Kidney (tissue), 13 donors: ENCODE measurements at regions not wholly inside any gene's neighbourhood (a gene's known extent, or its start where the extent isn't known, plus 50 kb on each side); places are given as distances from the start of the nearest gene placed in this dataset.

Source experiments
- DNase-seq, 5 donors: peaks; one replicate each; pipeline ENCODE4 v3.0.0-alpha.2; 2013 to 2020
- FAIRE-seq: peaks from 2 replicates; lab custom pipeline; 2012; peaks lifted over from hg19 to GRCh38; lab: Jason Lieb, UNC
- H3K27ac ChIP-seq, 2 donors: one replicate each; pipeline ENCODE4 v1.7.0; 2013; ENCODE audit warnings: low read depth in 2 of 2, low read length in 2 of 2, inconsistent platforms in 1 of 2
- H3K27me3 ChIP-seq: one replicate; pipeline ENCODE4 v1.7.1; 2013; ENCODE audit warnings: low read length, inconsistent platforms; ENCODE audit not compliant: control insufficient read depth, insufficient read depth
- H3K36me3 ChIP-seq, 3 donors: one replicate each; pipeline versions ENCODE4 v1.7.0 to v1.7.1; 2013; ENCODE audit warnings: low read length in 3 of 3, control low read depth in 1 of 3, inconsistent platforms in 1 of 3; ENCODE audit not compliant: insufficient read depth in 3 of 3, control insufficient read depth in 2 of 3
- H3K4me1 ChIP-seq, 3 donors: one replicate each; pipeline versions ENCODE4 v1.7.0 to v1.7.1; 2013; ENCODE audit warnings: low read length in 3 of 3, inconsistent platforms in 1 of 3, low read depth in 1 of 3; ENCODE audit not compliant: control insufficient read depth in 2 of 3, insufficient read depth in 2 of 3
- H3K4me3 ChIP-seq, 3 donors: one replicate each; pipeline versions ENCODE4 v1.7.0 to v1.8.1; 2013; ENCODE audit warnings: low read length in 3 of 3, control low read depth in 1 of 3, inconsistent platforms in 1 of 3
- H3K9ac ChIP-seq, 3 donors: one replicate each; pipeline versions ENCODE4 v1.7.0 to v1.7.1; 2013; ENCODE audit warnings: low read length in 3 of 3, control low read depth in 1 of 3, inconsistent platforms in 1 of 3
- H3K9me3 ChIP-seq, 3 donors: one replicate each; pipeline versions ENCODE4 v1.7.0 to v1.7.1; 2013; ENCODE audit warnings: low read length in 3 of 3, control low read depth in 1 of 3, inconsistent platforms in 1 of 3; ENCODE audit not compliant: control insufficient read depth in 2 of 3, insufficient read depth in 1 of 3
- CTCF ChIP-seq: IDR thresholded peaks from 3 replicates; pipeline ENCODE4 v1.5.1; 2012; ENCODE audit warnings: mild to moderate bottlenecking, moderate library complexity, borderline replicate concordance; ENCODE audit not compliant: insufficient read depth; ENCODE audit errors: extremely low read depth
- intact Hi-C: fragments of 100-400 bp; cut with DNase I; formaldehyde crosslinking; loops from one replicate; pipeline ENCODE4 v1.11.1; 2022
- donor health status: control.
- donor health status: control.
- donor health status: control.
- donor health status: control.
- donor health status: control.
- donor health status: DM: yes; HTN: yes; CAD: no.
- donor health status: Normal renal cell carcinoma (clear cell type).

GRCh38 chr20:19866070-19866469, 108.0 kb downstream of the RIN2 start:
- Histone ChIP-seq H3K4me3 (no peak overlapping the region), H3K27ac (no peak overlapping the region), H3K9ac (no peak overlapping the region), H3K4me1 (no peaks in the 10 kb centered on the region), H3K36me3 (no peaks in the 10 kb centered on the region), H3K9me3 (no peaks in the 10 kb centered on the region), H3K27me3 (no peaks in the 10 kb centered on the region)
- no peak for DNase-seq
- no peak for FAIRE-seq
- intact Hi-C loops = no loop called here
- no peak for TF ChIP-seq CTCF

GRCh38 chr20:19867074-19867473, 109.0 kb downstream of the RIN2 start:
- Histone ChIP-seq H3K4me1 (no peaks in the 10 kb centered on the region), H3K9ac (no peak overlapping the region), H3K9me3 (no peaks in the 10 kb centered on the region), H3K36me3 (no peaks in the 10 kb centered on the region), H3K27ac (no peak overlapping the region), H3K4me3 (no peak overlapping the region), H3K27me3 (no peaks in the 10 kb centered on the region)
- no peak for FAIRE-seq
- intact Hi-C loops = no loop called here
- no peak for DNase-seq
- TF ChIP-seq CTCF = no peak

GRCh38 chr20:19867940-19868371, 109.9 kb downstream of the RIN2 start:
- Histone ChIP-seq H3K4me1 (no peaks in the 10 kb centered on the region), H3K9ac (no peak overlapping the region), H3K27me3 (no peaks in the 10 kb centered on the region), H3K4me3 (no peak overlapping the region), H3K9me3 (no peaks in the 10 kb centered on the region), H3K27ac (no peak overlapping the region), H3K36me3 (no peaks in the 10 kb centered on the region)
- no peak for DNase-seq
- no peak for FAIRE-seq
- intact Hi-C loops = no loop called here
- no peak for TF ChIP-seq CTCF

- Histone ChIP-seq H3K36me3 (no peaks in the 10 kb centered on the region), H3K9me3 (no peaks in the 10 kb centered on the region), H3K27ac (no peak overlapping the region), H3K4me1 (no peaks in the 10 kb centered on the region), H3K4me3 (no peak overlapping the region), H3K9ac (no peak overlapping the region), H3K27me3 (no peaks in the 10 kb centered on the region)
- intact Hi-C loops = no loop called here
- no peak for TF ChIP-seq CTCF
- FAIRE-seq (no peak), DNase-seq (no peak)
Measured at GRCh38 chr20:19868441-19868840, 110.4 kb downstream of the RIN2 start.
